ENCODE measurements at regions not wholly inside any gene's neighbourhood (a gene's known extent, or its start where the extent isn't known, plus 50 kb on each side); places are given as distances from the start of the nearest gene placed in this dataset.

DNA sequence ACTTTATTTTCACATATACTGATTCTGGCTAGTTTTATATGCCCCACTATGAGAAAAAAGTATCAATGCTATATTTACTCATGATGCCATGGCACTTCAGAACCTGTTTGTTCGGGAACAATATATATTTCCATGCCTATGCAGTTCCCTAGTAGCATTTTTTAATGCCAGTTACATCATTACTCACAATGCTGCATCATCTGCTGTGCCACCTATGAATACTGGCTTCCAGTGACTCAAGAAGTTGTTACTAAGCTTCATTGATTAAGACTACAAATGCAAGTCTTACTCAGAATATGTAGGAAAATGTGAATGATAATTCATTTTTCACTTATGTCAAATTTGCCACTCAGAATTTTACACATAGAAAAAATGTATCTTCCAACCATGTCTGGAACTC is 97.9 kb downstream of the MAFB start:
- peaks cover 12% of the 10 kb centered on the region for H3K4me1 ChIP-seq (ENCODE audit: control insufficient read depth, insufficient read depth, low read length)
- peaks cover 4% of the 10 kb centered on the region for H3K27me3 ChIP-seq (replicated peaks; ENCODE audit: control insufficient read depth, insufficient read depth, low read length)
- no peak for DNase-seq (ENCODE audit: low read depth)
- H3K9me3 ChIP-seq (ENCODE audit: control insufficient read depth, low read length) = no peaks in the 10 kb centered on the region
- H3K9ac ChIP-seq (ENCODE audit: low read length) = no peak overlapping the region
- no peaks in the 10 kb centered on the region for H3K36me3 ChIP-seq (ENCODE audit: control insufficient read depth, insufficient read depth, low read length, severe bottlenecking)
- H3K4me3 ChIP-seq (ENCODE audit: low read length) = no peak overlapping the region

DNA sequence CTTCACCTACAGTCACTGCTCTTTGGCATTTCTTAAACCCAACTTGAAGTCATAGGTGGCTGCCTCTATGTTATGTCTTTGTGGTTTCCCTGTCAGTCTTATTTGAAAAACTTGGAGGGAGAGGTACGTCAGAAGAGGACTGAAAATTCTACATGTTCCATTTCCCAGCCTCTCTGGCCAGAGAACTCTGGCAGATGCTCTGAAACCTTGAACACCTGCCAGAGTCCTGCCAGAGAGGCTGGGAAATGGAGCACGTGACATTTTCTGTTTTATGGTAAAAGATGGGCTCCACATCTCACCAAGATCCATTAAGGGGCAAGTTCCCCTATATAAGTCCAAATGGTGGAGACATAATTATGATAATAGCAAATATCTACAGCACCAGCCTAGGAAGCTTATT is 99.5 kb downstream of the MAFB start:
- Histone ChIP-seq H3K4me3 (ENCODE audit: low read length) (no peak overlapping the region), H3K36me3 (ENCODE audit: control insufficient read depth, insufficient read depth, low read length, severe bottlenecking) (no peaks in the 10 kb centered on the region), H3K27me3 (replicated peaks; ENCODE audit: control insufficient read depth, insufficient read depth, low read length) (peaks cover 5% of the 10 kb centered on the region), H3K9ac (ENCODE audit: low read length) (no peak overlapping the region), H3K4me1 (ENCODE audit: control insufficient read depth, insufficient read depth, low read length) (peaks cover 12% of the 10 kb centered on the region), H3K9me3 (ENCODE audit: control insufficient read depth, low read length) (no peaks in the 10 kb centered on the region)
- DNase-seq (ENCODE audit: low read depth) = no peak

DNA sequence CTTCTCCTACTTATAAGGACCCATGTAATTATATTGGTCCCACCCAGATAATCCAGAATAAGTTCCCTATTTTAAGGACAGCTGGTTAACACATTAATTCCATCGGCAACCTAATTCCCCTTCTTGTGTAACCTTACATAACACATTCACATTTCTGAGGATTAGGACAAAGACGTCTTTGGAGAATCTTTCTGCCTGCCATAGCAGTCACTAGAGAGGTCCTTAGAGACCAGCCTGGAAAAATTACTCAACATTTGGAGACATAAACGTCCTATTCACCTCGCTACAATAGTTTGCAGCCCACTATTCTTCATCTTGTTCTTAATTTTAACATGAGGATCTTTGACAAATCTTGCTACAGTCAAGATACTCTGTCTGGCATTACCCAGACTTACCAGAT is 100.1 kb downstream of the MAFB start:
- Histone ChIP-seq H3K36me3 (ENCODE audit: control insufficient read depth, insufficient read depth, low read length, severe bottlenecking) (no peaks in the 10 kb centered on the region), H3K9ac (ENCODE audit: low read length) (no peak overlapping the region), H3K27me3 (replicated peaks; ENCODE audit: control insufficient read depth, insufficient read depth, low read length) (peaks cover 5% of the 10 kb centered on the region), H3K9me3 (ENCODE audit: control insufficient read depth, low read length) (no peaks in the 10 kb centered on the region), H3K4me1 (ENCODE audit: control insufficient read depth, insufficient read depth, low read length) (peaks cover 15% of the 10 kb centered on the region), H3K4me3 (ENCODE audit: low read length) (no peak overlapping the region)
- no peak for DNase-seq (ENCODE audit: low read depth)

DNA sequence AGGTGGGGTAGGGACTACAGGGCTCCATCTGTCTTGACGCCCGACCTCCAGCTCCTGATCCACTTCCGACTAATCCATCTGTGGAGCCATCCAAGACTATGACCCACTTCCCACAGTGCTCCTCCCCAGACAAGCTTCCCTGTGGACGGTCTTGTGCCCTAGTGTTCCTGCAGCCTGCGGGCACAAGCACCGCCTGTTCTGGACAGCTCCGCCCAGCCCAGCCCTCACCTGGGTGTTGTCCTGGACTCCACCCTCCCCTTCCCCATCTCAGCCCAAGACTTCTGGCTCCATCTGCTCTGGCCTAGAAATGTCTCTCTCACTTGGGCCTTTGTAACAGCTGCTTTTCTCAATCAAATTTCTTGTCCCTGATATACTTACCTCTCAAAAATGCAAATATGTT is 102.0 kb downstream of the MAFB start:
- H3K9ac ChIP-seq (ENCODE audit: low read length) = no peak overlapping the region
- DNase-seq (ENCODE audit: low read depth) = no peak
- no peaks in the 10 kb centered on the region for H3K36me3 ChIP-seq (ENCODE audit: control insufficient read depth, insufficient read depth, low read length, severe bottlenecking)
- peaks cover 13% of the 10 kb centered on the region for H3K4me1 ChIP-seq (ENCODE audit: control insufficient read depth, insufficient read depth, low read length)
- peaks cover 5% of the 10 kb centered on the region for H3K27me3 ChIP-seq (replicated peaks; ENCODE audit: control insufficient read depth, insufficient read depth, low read length)
- H3K9me3 ChIP-seq (ENCODE audit: control insufficient read depth, low read length) = no peaks in the 10 kb centered on the region
- H3K4me3 ChIP-seq (ENCODE audit: low read length) = no peak overlapping the region

DNA sequence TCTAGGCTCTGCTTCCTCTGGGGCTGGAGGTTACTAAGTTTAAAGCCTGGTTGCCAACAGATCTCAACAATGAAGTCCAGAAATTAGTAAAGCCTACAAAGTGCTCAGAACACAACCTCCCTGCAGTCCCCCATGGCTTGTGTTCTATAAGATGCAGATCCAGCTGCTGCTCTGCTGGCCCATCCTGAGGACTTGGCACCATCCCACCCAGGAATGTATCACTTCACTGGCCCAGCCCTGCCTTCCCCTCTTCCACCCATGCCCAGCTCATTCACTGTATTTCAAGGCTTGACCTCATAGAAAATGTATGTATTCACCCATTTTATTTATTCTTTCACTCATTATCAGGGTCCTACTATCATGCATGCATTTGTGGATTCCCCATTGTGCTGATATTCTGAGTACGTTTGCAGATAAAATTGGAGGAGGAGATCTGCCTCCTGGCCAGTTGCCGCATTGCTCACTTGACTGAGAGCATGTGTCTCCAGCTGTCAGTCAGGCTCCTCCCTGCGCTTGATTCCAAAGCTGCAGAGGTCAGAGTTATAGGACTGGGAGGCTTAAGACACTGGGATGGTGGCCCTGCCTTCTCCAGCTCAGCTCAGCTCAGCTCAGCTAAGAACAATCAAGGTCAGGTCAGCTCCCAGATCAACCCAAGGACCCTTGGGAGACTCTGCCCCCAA is 104.8 kb downstream of the MAFB start:
- Histone ChIP-seq H3K9me3 (ENCODE audit: control insufficient read depth, low read length) (no peaks in the 10 kb centered on the region), H3K4me1 (ENCODE audit: control insufficient read depth, insufficient read depth, low read length) (peaks cover 9% of the 10 kb centered on the region), H3K4me3 (ENCODE audit: low read length) (no peak overlapping the region), H3K27me3 (replicated peaks; ENCODE audit: control insufficient read depth, insufficient read depth, low read length) (peaks cover 14% of the 10 kb centered on the region), H3K36me3 (ENCODE audit: control insufficient read depth, insufficient read depth, low read length, severe bottlenecking) (no peaks in the 10 kb centered on the region), H3K9ac (ENCODE audit: low read length) (no peak overlapping the region)
- DNase-seq (ENCODE audit: low read depth) = no peak

DNA sequence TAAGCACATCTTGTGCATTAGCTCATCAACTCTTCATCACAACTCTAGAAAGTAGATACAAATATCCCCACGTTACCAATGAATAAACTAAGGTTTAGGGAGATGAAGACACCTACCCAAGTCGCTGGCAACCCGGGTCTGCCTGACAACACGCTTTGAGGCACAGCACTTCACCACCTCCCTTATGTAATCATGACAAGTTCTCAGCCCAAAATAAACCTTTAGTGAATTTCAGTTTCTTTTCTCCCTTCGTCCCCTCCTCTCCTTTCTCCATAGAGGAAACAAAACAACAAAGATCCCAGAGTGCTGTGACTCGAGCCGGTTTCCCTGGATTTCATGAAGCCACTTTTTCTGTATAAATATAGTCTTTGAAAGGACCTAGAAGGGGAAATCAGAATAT is 105.4 kb downstream of the MAFB start:
- H3K27me3 ChIP-seq (replicated peaks; ENCODE audit: control insufficient read depth, insufficient read depth, low read length) = peaks cover 14% of the 10 kb centered on the region
- H3K4me1 ChIP-seq (ENCODE audit: control insufficient read depth, insufficient read depth, low read length) = peaks cover 7% of the 10 kb centered on the region
- no peaks in the 10 kb centered on the region for H3K36me3 ChIP-seq (ENCODE audit: control insufficient read depth, insufficient read depth, low read length, severe bottlenecking)
- DNase-seq (ENCODE audit: low read depth) = no peak
- no peak overlapping the region for H3K4me3 ChIP-seq (ENCODE audit: low read length)
- no peak overlapping the region for H3K9ac ChIP-seq (ENCODE audit: low read length)
- H3K9me3 ChIP-seq (ENCODE audit: control insufficient read depth, low read length) = no peaks in the 10 kb centered on the region

DNA sequence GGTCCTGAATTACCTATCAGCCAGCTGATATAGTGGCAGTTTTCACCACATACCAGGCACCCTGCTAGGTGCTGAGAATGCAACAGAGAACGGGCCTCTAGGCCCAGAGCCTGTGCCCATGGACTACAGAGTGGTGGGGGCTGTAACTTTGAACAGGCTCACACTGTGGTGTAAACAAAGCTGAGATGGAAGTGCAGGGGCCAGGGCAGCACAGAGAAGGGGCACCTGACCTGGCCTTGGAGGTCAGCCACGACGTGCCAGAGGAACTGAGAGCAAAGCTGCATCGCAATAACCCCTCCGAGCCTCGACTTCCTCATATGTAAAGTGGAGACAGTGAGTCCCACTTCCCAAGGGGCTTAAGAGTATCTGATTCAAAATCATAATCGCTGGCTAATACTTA is 105.8 kb downstream of the MAFB start:
- Histone ChIP-seq H3K4me3 (ENCODE audit: low read length) (no peak overlapping the region), H3K4me1 (ENCODE audit: control insufficient read depth, insufficient read depth, low read length) (peaks cover 7% of the 10 kb centered on the region), H3K36me3 (ENCODE audit: control insufficient read depth, insufficient read depth, low read length, severe bottlenecking) (no peaks in the 10 kb centered on the region), H3K9ac (ENCODE audit: low read length) (no peak overlapping the region), H3K9me3 (ENCODE audit: control insufficient read depth, low read length) (no peaks in the 10 kb centered on the region), H3K27me3 (replicated peaks; ENCODE audit: control insufficient read depth, insufficient read depth, low read length) (peaks cover 17% of the 10 kb centered on the region)
- no peak for DNase-seq (ENCODE audit: low read depth)

DNA sequence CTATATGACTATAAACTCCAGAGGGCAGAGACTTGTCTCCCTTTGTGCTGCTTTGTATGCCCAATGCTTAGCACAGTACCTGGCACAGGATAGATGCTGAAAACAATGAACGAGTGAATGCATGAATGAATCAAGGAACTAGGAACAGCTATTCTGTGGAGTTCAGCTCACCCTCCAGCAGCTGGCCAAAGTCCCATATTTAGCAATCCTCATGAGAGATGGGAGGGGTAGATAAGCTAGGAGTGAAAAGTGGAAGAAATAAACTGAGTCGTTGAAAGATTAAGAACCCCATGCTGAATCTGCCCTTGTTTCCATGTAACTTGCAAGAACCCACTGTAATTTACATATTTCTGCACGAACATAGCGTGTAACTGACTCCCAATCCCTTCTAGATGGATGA is 106.5 kb downstream of the MAFB start:
- H3K4me3 ChIP-seq (ENCODE audit: low read length) = no peak overlapping the region
- no peak for DNase-seq (ENCODE audit: low read depth)
- no peak overlapping the region for H3K9ac ChIP-seq (ENCODE audit: low read length)
- H3K9me3 ChIP-seq (ENCODE audit: control insufficient read depth, low read length) = no peaks in the 10 kb centered on the region
- H3K36me3 ChIP-seq (ENCODE audit: control insufficient read depth, insufficient read depth, low read length, severe bottlenecking) = no peaks in the 10 kb centered on the region
- peaks cover 7% of the 10 kb centered on the region for H3K4me1 ChIP-seq (ENCODE audit: control insufficient read depth, insufficient read depth, low read length)
- peaks cover 17% of the 10 kb centered on the region for H3K27me3 ChIP-seq (replicated peaks; ENCODE audit: control insufficient read depth, insufficient read depth, low read length)

DNA sequence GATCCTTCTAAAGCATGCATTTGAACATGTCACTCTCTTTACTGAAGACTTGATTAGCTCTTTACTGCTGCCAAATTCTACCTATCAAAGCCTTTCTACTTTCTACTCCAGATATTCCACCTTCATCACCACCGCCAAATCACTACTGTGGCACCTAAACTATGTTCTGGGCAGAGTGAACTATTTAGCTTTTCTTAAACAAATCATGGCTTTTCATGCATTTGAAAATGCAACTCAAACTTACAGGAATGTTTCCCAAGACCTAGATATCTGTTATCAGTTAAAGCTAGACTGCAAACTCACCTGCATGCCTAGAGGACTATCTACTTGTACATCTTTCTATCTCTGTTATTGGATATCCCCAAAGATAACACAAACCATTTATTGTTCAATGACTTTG is 109.3 kb downstream of the MAFB start:
- no peaks in the 10 kb centered on the region for H3K9me3 ChIP-seq (ENCODE audit: control insufficient read depth, low read length)
- no peak overlapping the region for H3K4me3 ChIP-seq (ENCODE audit: low read length)
- no peak overlapping the region for H3K9ac ChIP-seq (ENCODE audit: low read length)
- no peak for DNase-seq (ENCODE audit: low read depth)
- no peaks in the 10 kb centered on the region for H3K36me3 ChIP-seq (ENCODE audit: control insufficient read depth, insufficient read depth, low read length, severe bottlenecking)
- peaks cover 13% of the 10 kb centered on the region for H3K27me3 ChIP-seq (replicated peaks; ENCODE audit: control insufficient read depth, insufficient read depth, low read length)
- peaks cover 7% of the 10 kb centered on the region for H3K4me1 ChIP-seq (ENCODE audit: control insufficient read depth, insufficient read depth, low read length)

DNA sequence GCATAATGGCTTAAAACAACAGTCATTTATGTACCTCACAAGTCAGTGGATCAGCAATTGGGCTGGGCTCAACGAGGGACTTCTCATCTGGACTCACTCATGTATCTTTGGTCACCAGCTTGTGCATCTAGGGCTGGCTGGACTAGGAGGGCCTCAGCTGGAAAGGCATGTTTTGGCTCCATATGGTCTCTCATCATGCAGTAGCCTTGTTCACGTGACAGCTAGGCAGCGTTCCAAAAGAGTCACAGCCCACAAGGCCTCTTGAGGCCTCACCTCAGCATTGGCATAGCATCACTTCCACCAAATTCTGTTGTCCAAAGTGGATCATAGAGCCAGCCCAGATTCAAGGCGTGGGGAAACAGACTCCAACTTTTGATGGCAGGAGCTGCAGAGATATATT is 110.1 kb downstream of the MAFB start:
- DNase-seq (ENCODE audit: low read depth) = no peak
- Histone ChIP-seq H3K27me3 (replicated peaks; ENCODE audit: control insufficient read depth, insufficient read depth, low read length) (peaks cover 13% of the 10 kb centered on the region), H3K4me1 (ENCODE audit: control insufficient read depth, insufficient read depth, low read length) (peaks cover 4% of the 10 kb centered on the region), H3K4me3 (ENCODE audit: low read length) (no peak overlapping the region), H3K36me3 (ENCODE audit: control insufficient read depth, insufficient read depth, low read length, severe bottlenecking) (no peaks in the 10 kb centered on the region), H3K9ac (ENCODE audit: low read length) (no peak overlapping the region), H3K9me3 (ENCODE audit: control insufficient read depth, low read length) (peaks cover 6% of the 10 kb centered on the region)

DNA sequence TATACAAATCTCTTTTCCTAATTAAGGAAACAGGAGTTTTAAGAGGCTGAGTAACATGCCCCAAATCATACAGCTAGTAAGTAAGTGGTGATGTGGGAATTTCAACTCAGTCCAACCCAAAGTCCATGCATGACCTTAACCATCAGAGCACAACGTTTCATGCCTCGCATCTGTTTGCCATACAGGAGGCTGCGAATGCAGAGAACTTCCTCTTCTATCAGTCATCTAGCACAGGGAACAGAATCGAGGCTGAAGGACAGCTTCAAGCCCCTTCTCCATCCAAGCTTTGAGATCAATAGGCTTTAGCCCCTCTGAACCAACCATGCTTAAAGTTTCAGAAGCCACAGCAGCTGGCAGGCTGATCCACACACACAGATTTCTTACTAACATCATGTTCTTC is 113.2 kb downstream of the MAFB start:
- Histone ChIP-seq H3K36me3 (ENCODE audit: control insufficient read depth, insufficient read depth, low read length, severe bottlenecking) (no peaks in the 10 kb centered on the region), H3K27me3 (replicated peaks; ENCODE audit: control insufficient read depth, insufficient read depth, low read length) (peaks cover 3% of the 10 kb centered on the region), H3K9ac (ENCODE audit: low read length) (no peak overlapping the region), H3K9me3 (ENCODE audit: control insufficient read depth, low read length) (peaks cover 8% of the 10 kb centered on the region), H3K4me1 (ENCODE audit: control insufficient read depth, insufficient read depth, low read length) (peaks cover 5% of the 10 kb centered on the region), H3K4me3 (ENCODE audit: low read length) (no peak overlapping the region)
- DNase-seq (ENCODE audit: low read depth) = no peak

DNA sequence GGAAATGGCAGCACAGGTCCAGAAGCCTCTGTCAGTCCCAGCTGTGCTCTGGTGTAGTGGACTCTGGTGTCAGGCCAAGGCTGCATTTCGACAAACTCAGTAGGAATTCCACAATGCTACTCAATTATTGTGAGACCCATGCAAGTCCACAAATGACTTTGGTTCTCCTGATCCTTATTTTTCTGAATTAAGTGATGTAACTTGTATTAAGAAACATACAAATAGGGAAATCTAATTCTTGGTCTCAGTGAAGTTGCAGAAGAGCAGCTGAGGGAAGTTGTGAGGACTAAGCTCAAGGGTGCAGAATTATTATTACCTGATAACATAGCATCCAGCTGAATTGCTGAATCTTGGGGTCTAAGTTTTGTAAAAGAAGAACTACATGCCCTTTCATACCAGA is 116.8 kb downstream of the MAFB start:
- Histone ChIP-seq H3K4me1 (ENCODE audit: control insufficient read depth, insufficient read depth, low read length) (peaks cover 10% of the 10 kb centered on the region), H3K4me3 (ENCODE audit: low read length) (no peak overlapping the region), H3K9me3 (ENCODE audit: control insufficient read depth, low read length) (peaks cover 8% of the 10 kb centered on the region), H3K9ac (ENCODE audit: low read length) (no peak overlapping the region), H3K36me3 (ENCODE audit: control insufficient read depth, insufficient read depth, low read length, severe bottlenecking) (no peaks in the 10 kb centered on the region), H3K27me3 (replicated peaks; ENCODE audit: control insufficient read depth, insufficient read depth, low read length) (no peaks in the 10 kb centered on the region)
- DNase-seq (ENCODE audit: low read depth) = no peak

Data from adipocyte (in vitro differentiated cells).